Peyer's patch (tissue), 4 donors: ENCODE measurements at regions not wholly inside any gene's neighbourhood (a gene's known extent, or its start where the extent isn't known, plus 50 kb on each side); places are given as distances from the start of the nearest gene placed in this dataset.

Experiments used
- DNase-seq, 3 donors: peaks; one replicate each; pipeline ENCODE4 v3.0.0-alpha.2; 2017 to 2019
- H3K27ac ChIP-seq, 4 donors: fragments of 200-600 bp; sonication (generic); one replicate each; pipeline ENCODE4 v1.5.1; 2016 to 2019
- H3K27me3 ChIP-seq, 2 donors: fragments of 200-600 bp; sonication (generic); one replicate each; pipeline ENCODE4 v1.5.1; 2019
- H3K36me3 ChIP-seq, 3 donors: fragments of 200-600 bp; sonication (generic); one replicate each; pipeline ENCODE4 v1.5.1; 2016 to 2019
- H3K4me1 ChIP-seq, 4 donors: fragments of 200-600 bp; sonication (generic); one replicate each; pipeline ENCODE4 v1.5.1; 2016 to 2019
- H3K4me3 ChIP-seq, 4 donors: fragments of 200-600 bp; sonication (generic); 1 replicate in 3 of 4; 2 replicates in 1 of 4; pipeline ENCODE4 v1.5.1; 2016 to 2019; ENCODE audit warnings: mild to moderate bottlenecking in 1 of 4
- H3K9me3 ChIP-seq, 4 donors: fragments of 200-600 bp; sonication (generic); one replicate each; pipeline ENCODE4 v1.5.1; 2016 to 2019; ENCODE audit warnings: mild to moderate bottlenecking in 1 of 4
- POLR2A ChIP-seq, 2 donors: fragments of 450-650 bp; IDR thresholded peaks; one replicate each; pipeline ENCODE4 v1.5.1; 2017; ENCODE audit warnings: antibody characterized with exemption in 2 of 2, mild to moderate bottlenecking in 2 of 2, moderate library complexity in 2 of 2
- TF ChIP-seq, protein P1 (sequence below), 6 experiments: fragments of 450-650 bp in 4 of 6; fragments of 200-600 bp in 2 of 6; sonication (generic) in 1 of 6; IDR thresholded peaks; one replicate each; pipeline ENCODE4 v1.5.1; 2017 to 2019; ENCODE audit warnings: antibody characterized with exemption in 6 of 6, mild to moderate bottlenecking in 3 of 6, moderate library complexity in 1 of 6

- Histone ChIP-seq H3K36me3 (no peaks in the 10 kb centered on the region), H3K4me3 (no peak overlapping the region)
- no peak for DNase-seq
Measured at GRCh38 chr13:103859952-103860351, 793.7 kb upstream of the SLC10A2 start.

GRCh38 chr13:103852036-103852435 is 785.8 kb upstream of the SLC10A2 start:
- no peak for DNase-seq
- Histone ChIP-seq H3K27me3 (no peaks in the 10 kb centered on the region), H3K27ac (no peak overlapping the region), H3K4me1 (no peaks in the 10 kb centered on the region), H3K4me3 (no peak overlapping the region), H3K36me3 (no peaks in the 10 kb centered on the region), H3K9me3 (no peaks in the 10 kb centered on the region)
- no peak for TF ChIP-seq POLR2A (IDR thresholded peaks at IDR 0.05)
- TF ChIP-seq, protein P1, sequence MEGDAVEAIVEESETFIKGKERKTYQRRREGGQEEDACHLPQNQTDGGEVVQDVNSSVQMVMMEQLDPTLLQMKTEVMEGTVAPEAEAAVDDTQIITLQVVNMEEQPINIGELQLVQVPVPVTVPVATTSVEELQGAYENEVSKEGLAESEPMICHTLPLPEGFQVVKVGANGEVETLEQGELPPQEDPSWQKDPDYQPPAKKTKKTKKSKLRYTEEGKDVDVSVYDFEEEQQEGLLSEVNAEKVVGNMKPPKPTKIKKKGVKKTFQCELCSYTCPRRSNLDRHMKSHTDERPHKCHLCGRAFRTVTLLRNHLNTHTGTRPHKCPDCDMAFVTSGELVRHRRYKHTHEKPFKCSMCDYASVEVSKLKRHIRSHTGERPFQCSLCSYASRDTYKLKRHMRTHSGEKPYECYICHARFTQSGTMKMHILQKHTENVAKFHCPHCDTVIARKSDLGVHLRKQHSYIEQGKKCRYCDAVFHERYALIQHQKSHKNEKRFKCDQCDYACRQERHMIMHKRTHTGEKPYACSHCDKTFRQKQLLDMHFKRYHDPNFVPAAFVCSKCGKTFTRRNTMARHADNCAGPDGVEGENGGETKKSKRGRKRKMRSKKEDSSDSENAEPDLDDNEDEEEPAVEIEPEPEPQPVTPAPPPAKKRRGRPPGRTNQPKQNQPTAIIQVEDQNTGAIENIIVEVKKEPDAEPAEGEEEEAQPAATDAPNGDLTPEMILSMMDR (IDR thresholded peaks at IDR 0.05), result no peak

More at GRCh38 chr13:103859952-103860351, 793.7 kb upstream of the SLC10A2 start:
- H3K27me3 ChIP-seq, result no peaks in the 10 kb centered on the region
- H3K27ac ChIP-seq, result no peak overlapping the region
- no peaks in the 10 kb centered on the region for H3K4me1 ChIP-seq
- no peak for TF ChIP-seq POLR2A (IDR thresholded peaks at IDR 0.05)
- TF ChIP-seq, protein P1 (IDR thresholded peaks at IDR 0.05), result no peak
- no peaks in the 10 kb centered on the region for H3K9me3 ChIP-seq

- no peak for DNase-seq
Measured at GRCh38 chr13:103844471-103844870, 778.3 kb upstream of the SLC10A2 start.

DNA sequence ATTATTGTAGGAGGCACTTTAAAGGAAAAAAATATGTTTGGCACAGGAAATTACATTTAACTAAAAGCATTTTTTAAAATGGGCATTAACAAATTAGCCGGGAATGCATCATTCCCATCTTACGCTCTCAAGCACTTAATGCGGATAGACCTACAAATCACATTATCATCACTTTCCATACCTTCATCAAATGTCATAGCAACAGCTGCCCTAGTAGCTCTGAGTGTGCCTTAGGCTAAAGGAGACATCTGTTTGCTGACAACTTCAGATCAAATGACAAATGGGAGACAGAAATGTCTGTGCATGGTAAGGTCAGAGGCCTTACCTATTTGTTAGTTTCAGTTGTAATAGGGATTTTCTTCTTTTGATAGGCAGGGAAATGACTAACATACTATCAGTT is 773.2 kb upstream of the SLC10A2 start:
- H3K27me3 ChIP-seq, result no peaks in the 10 kb centered on the region
- DNase-seq, result no peak
- H3K36me3 ChIP-seq, result no peaks in the 10 kb centered on the region
- TF ChIP-seq, protein P1 (IDR thresholded peaks at IDR 0.05), result no peak
- TF ChIP-seq POLR2A (IDR thresholded peaks at IDR 0.05), result no peak
- no peaks in the 10 kb centered on the region for H3K9me3 ChIP-seq
- no peaks in the 10 kb centered on the region for H3K4me1 ChIP-seq
- H3K27ac ChIP-seq, result no peak overlapping the region
- H3K4me3 ChIP-seq, result no peak overlapping the region

More at GRCh38 chr13:103844471-103844870, 778.3 kb upstream of the SLC10A2 start:
- Histone ChIP-seq H3K27me3 (no peaks in the 10 kb centered on the region), H3K27ac (no peak overlapping the region), H3K4me3 (no peak overlapping the region), H3K36me3 (no peaks in the 10 kb centered on the region), H3K9me3 (no peaks in the 10 kb centered on the region), H3K4me1 (no peaks in the 10 kb centered on the region)
- TF ChIP-seq POLR2A (IDR thresholded peaks at IDR 0.05), result no peak
- TF ChIP-seq, protein P1 (IDR thresholded peaks at IDR 0.05), result no peak

DNA sequence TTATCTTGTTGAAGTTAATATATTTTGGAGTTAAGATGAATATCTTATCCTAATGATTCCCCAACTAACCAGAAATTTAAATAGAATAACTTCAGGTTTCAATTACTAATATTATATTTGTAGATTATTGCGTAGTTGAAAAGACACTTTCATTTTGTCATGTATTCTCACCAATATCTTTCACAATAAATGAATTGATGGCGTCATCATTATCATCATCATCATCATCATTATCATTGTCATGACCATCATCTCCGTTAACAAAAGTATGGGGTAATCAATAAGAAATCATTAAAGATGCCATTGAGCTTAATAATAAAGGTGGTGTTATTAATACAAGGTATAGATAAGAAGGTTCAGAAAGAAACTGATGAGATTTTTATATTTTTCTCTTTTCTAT is 768.8 kb upstream of the SLC10A2 start:
- TF ChIP-seq, protein P1 (IDR thresholded peaks at IDR 0.05), result no peak
- no peak for TF ChIP-seq POLR2A (IDR thresholded peaks at IDR 0.05)
- Histone ChIP-seq H3K27me3 (no peaks in the 10 kb centered on the region), H3K27ac (no peak overlapping the region), H3K4me3 (no peak overlapping the region), H3K9me3 (peaks cover 0 to 5% (median 0%) of the 10 kb centered on the region in 4 donors), H3K4me1 (no peaks in the 10 kb centered on the region), H3K36me3 (no peaks in the 10 kb centered on the region)
- no peak for DNase-seq

- H3K9me3 ChIP-seq, result peaks cover 0 to 5% (median 0%) of the 10 kb centered on the region in 4 donors
- H3K36me3 ChIP-seq, result no peaks in the 10 kb centered on the region
- H3K27ac ChIP-seq, result no peak overlapping the region
- H3K4me3 ChIP-seq, result no peak overlapping the region
- H3K4me1 ChIP-seq, result no peaks in the 10 kb centered on the region
- TF ChIP-seq, protein P1 (IDR thresholded peaks at IDR 0.05), result no peak
- TF ChIP-seq POLR2A (IDR thresholded peaks at IDR 0.05), result no peak
- DNase-seq, result no peak
- H3K27me3 ChIP-seq, result no peaks in the 10 kb centered on the region
Measured at GRCh38 chr13:103833294-103833852, 767.2 kb upstream of the SLC10A2 start.
